ENCODE measurements at regions not wholly inside any gene's neighbourhood (a gene's known extent, or its start where the extent isn't known, plus 50 kb on each side); places are given as distances from the start of the nearest gene placed in this dataset.
A peak's percentile ranks its signal among the peaks of the same experiment; 100 is the strongest.

DNA sequence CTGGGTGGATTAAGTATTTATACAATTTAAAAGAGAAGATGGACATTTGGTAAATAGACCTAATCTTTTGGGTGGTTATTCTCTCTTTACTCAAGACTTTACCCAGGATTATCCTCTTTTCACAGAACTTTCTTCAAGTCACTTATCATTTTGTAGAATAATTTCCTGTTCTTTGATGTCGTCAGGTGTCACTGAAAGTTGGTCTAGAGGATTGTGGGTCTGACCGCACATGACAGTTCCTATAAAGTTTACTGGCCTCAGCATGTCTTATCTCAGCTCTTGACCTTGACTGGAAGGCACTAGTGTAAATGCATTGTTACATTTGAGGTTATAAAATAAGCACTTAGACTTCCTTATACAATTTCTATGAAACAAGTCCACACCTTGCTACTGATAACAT, 139.9 kb upstream of the SLC4A4 start:
- DNase-seq (ENCODE audit: low spot score) = peak; percentile 42
- H4K20me1 ChIP-seq (ENCODE audit: insufficient read depth, poor library complexity, severe bottlenecking) = no peaks in the 10 kb centered on the region
- no peaks in the 10 kb centered on the region for H3K36me3 ChIP-seq (replicated peaks; ENCODE audit: insufficient read depth, low read depth)
- no peak overlapping the region for H3K4me3 ChIP-seq
- H3K9me2 ChIP-seq (replicated peaks; ENCODE audit: insufficient read depth) = no peaks in the 10 kb centered on the region
- H3K27ac ChIP-seq = no peak overlapping the region
- H2AFZ ChIP-seq = no peak overlapping the region
- H3K27me3 ChIP-seq = no peaks in the 10 kb centered on the region
- no peaks in the 10 kb centered on the region for H3K9me3 ChIP-seq (ENCODE audit: low read depth)
- WGBS (ENCODE audit: low lambda C conversion rate, missing lambda C conversion rate) = 57% methylated on average over 2 of the region's 2 CpGs
- H3K4me2 ChIP-seq = no peak overlapping the region
- H3K4me1 ChIP-seq (ENCODE audit: insufficient read depth) = peaks cover 7% of the 10 kb centered on the region
- TF ChIP-seq CTCF (IDR thresholded peaks at IDR 0.05; ENCODE audit: poor library complexity) = no peak
- TF ChIP-seq EZH2phosphoT487 (IDR thresholded peaks at IDR 0.05; ENCODE audit: low read depth, severe bottlenecking, unreplicated experiment) = peak; percentile 100
- no peaks in the 10 kb centered on the region for H3K79me2 ChIP-seq

GRCh38 chr4:71201057-71201456, 137.8 kb upstream of the SLC4A4 start:
- TF ChIP-seq CTCF (IDR thresholded peaks at IDR 0.05; ENCODE audit: poor library complexity) (no peak), EZH2 (IDR thresholded peaks at IDR 0.05; ENCODE audit: borderline replicate concordance) (no peak), EZH2phosphoT487 (IDR thresholded peaks at IDR 0.05; ENCODE audit: low read depth, severe bottlenecking, unreplicated experiment) (no peak)
- no peak overlapping the region for H3K4me3 ChIP-seq
- no peak overlapping the region for H2AFZ ChIP-seq
- H3K27me3 ChIP-seq = no peaks in the 10 kb centered on the region
- H3K4me2 ChIP-seq = no peak overlapping the region
- H4K20me1 ChIP-seq (ENCODE audit: insufficient read depth, poor library complexity, severe bottlenecking) = no peaks in the 10 kb centered on the region
- peak; percentile 11 for DNase-seq (ENCODE audit: low spot score)
- H3K9me3 ChIP-seq (ENCODE audit: low read depth) = no peaks in the 10 kb centered on the region
- no peaks in the 10 kb centered on the region for H3K79me2 ChIP-seq
- no peaks in the 10 kb centered on the region for H3K9me2 ChIP-seq (replicated peaks; ENCODE audit: insufficient read depth)
- no peak overlapping the region for H3K27ac ChIP-seq
- H3K36me3 ChIP-seq (replicated peaks; ENCODE audit: insufficient read depth, low read depth) = no peaks in the 10 kb centered on the region
- WGBS (ENCODE audit: low lambda C conversion rate, missing lambda C conversion rate) = 59% methylated on average over 2 of the region's 2 CpGs
- H3K4me1 ChIP-seq (ENCODE audit: insufficient read depth) = peaks cover 7% of the 10 kb centered on the region

DNA sequence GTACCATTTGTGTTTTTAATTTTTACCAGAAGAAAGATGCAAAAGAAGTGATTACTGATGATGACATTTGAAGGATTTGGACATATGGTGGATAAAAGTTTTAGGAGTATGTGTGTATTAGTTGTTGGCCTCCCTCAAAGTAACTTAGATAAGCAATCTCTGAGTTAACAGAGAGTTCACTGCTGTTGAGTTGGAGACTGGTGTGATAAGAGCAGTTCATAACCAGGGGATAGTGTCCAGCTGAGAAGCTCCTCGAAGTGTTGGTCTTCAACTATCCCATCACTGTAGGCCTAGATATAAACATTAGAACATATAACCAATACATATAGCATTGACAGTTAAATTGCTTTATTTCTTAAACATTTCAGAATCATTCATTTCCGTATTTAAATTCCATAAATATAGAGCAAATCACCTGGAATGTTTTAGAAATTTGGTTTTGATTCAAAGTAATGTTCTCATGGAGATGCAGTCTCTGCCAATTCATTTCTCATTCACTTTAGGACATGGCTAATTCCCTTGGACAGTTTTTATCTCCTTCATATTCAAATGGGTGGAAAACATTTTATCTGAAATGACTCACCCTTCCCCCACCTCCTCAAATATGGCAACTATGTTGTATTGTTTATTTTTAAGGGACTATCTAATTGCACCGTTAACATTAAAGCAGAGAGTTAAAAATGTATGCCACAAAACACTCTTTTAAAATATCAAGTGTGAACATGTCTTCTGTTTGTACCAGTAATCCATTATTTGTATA, 136.8 kb upstream of the SLC4A4 start:
- 56% methylated on average over 3 of the region's 3 CpGs for WGBS (ENCODE audit: low lambda C conversion rate, missing lambda C conversion rate)
- no peak overlapping the region for H2AFZ ChIP-seq
- H3K27me3 ChIP-seq = no peaks in the 10 kb centered on the region
- DNase-seq (ENCODE audit: low spot score) = no peak
- H3K4me2 ChIP-seq = no peak overlapping the region
- no peaks in the 10 kb centered on the region for H3K9me3 ChIP-seq (ENCODE audit: low read depth)
- H3K27ac ChIP-seq = no peak overlapping the region
- TF ChIP-seq CTCF (IDR thresholded peaks at IDR 0.05; ENCODE audit: poor library complexity) = no peak
- TF ChIP-seq EZH2 (IDR thresholded peaks at IDR 0.05; ENCODE audit: borderline replicate concordance) = no peak
- TF ChIP-seq EZH2phosphoT487 (IDR thresholded peaks at IDR 0.05; ENCODE audit: low read depth, severe bottlenecking, unreplicated experiment) = no peak
- no peaks in the 10 kb centered on the region for H3K9me2 ChIP-seq (replicated peaks; ENCODE audit: insufficient read depth)
- peaks cover 7% of the 10 kb centered on the region for H3K4me1 ChIP-seq (ENCODE audit: insufficient read depth)
- no peaks in the 10 kb centered on the region for H4K20me1 ChIP-seq (ENCODE audit: insufficient read depth, poor library complexity, severe bottlenecking)
- no peaks in the 10 kb centered on the region for H3K79me2 ChIP-seq
- no peak overlapping the region for H3K4me3 ChIP-seq
- H3K36me3 ChIP-seq (replicated peaks; ENCODE audit: insufficient read depth, low read depth) = no peaks in the 10 kb centered on the region
